ENCODE measurements at regions not wholly inside any gene's neighbourhood (a gene's known extent, or its start where the extent isn't known, plus 50 kb on each side); places are given as distances from the start of the nearest gene placed in this dataset.

DNA sequence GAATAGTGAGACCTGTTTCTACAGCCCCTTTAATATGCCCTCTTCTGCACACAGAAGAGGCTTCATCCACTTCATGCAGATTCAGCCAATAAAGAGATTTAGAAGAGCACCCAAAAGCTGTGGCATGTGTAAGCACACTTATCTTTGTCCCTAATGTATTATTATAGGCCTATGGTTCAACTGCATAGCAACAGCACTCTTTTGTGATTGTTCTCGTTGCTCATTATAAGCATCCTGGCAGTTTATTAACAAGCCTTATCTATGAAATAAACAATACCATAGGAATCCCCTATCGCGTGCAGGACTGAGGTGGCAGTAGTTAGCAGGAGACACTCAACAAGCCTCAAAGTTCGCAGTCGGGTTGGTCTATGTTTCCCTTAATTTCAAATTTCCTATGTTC lies 138.5 kb upstream of the BEND6 start:
- Histone ChIP-seq H4K20me1 (ENCODE audit: control insufficient read depth, extremely low read depth, insufficient read depth, low read length) (no peaks in the 10 kb centered on the region), H2AFZ (ENCODE audit: control insufficient read depth, low read length) (no peak overlapping the region), H3K9me3 (ENCODE audit: control insufficient read depth, low read depth, low read length) (no peaks in the 10 kb centered on the region), H3K79me2 (ENCODE audit: control insufficient read depth, insufficient read depth, low read length) (peaks cover 3% of the 10 kb centered on the region), H3K9me1 (ENCODE audit: control insufficient read depth, extremely low read depth, insufficient read depth, low read length) (no peaks in the 10 kb centered on the region), H3K4me3 (ENCODE audit: control insufficient read depth in 2 of 3, extremely low read depth in 1 of 3, insufficient read depth in 2 of 3, low read depth in 1 of 3, low read length in 3 of 3) (no peak overlapping the region), H3K4me1 (ENCODE audit: control insufficient read depth, extremely low read depth, insufficient read depth, low read length) (no peaks in the 10 kb centered on the region), H3K4me2 (ENCODE audit: control insufficient read depth, extremely low read depth, insufficient read depth, low read depth, low read length) (no peak overlapping the region), H3K27ac (ENCODE audit: control insufficient read depth, insufficient read depth, low read length) (no peak overlapping the region), H3K9ac (ENCODE audit: control insufficient read depth, extremely low read depth, insufficient read depth, low read length) (no peak overlapping the region), H3K27me3 (ENCODE audit: control insufficient read depth, extremely low read depth, insufficient read depth, low read length) (no peaks in the 10 kb centered on the region), H3K36me3 (ENCODE audit: control insufficient read depth in 2 of 2, extremely low read depth in 1 of 2, insufficient read depth in 2 of 2, low read length in 2 of 2) (no peaks in the 10 kb centered on the region)
- FAIRE-seq = no peak
- dilution Hi-C loops (cut with MboI; ENCODE audit: extremely low pct_ligation_motif_present, low sequenced_read_pairs) = no loop called here
- TF ChIP-seq EZH2 (IDR thresholded peaks at IDR 0.05; ENCODE audit: low read length) = no peak
- TF ChIP-seq, protein P1, sequence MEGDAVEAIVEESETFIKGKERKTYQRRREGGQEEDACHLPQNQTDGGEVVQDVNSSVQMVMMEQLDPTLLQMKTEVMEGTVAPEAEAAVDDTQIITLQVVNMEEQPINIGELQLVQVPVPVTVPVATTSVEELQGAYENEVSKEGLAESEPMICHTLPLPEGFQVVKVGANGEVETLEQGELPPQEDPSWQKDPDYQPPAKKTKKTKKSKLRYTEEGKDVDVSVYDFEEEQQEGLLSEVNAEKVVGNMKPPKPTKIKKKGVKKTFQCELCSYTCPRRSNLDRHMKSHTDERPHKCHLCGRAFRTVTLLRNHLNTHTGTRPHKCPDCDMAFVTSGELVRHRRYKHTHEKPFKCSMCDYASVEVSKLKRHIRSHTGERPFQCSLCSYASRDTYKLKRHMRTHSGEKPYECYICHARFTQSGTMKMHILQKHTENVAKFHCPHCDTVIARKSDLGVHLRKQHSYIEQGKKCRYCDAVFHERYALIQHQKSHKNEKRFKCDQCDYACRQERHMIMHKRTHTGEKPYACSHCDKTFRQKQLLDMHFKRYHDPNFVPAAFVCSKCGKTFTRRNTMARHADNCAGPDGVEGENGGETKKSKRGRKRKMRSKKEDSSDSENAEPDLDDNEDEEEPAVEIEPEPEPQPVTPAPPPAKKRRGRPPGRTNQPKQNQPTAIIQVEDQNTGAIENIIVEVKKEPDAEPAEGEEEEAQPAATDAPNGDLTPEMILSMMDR (optimal IDR thresholded peaks at IDR 0.05 in 1 of 3, IDR thresholded peaks at IDR 0.05 in 1 of 3, conservative IDR thresholded peaks at IDR 0.05 in 1 of 3; ENCODE audit: extremely low read depth in 1 of 3, insufficient read depth in 2 of 3, low read length in 3 of 3) = no peak
- no peak for DNase-seq (ENCODE audit: low read depth, low spot score)

DNA sequence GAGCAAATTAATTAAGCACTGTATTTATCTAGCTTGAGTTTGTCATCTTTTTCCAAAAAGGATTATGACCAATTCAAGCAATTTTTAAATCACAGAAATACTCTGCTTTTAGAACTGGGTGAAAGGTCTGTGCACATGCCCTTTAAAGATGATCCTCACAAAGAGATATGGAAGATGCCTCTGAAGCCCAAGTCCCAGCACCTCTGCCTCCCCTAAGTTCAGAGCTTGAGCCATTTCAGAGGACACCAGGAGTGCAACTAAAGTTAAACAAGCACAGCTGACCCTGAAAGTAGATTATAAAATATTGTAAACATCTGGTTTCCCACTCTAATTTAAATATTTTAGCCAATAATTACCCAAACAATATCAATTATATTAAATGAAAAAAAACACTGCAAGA lies 139.5 kb upstream of the BEND6 start:
- no peaks in the 10 kb centered on the region for H3K27me3 ChIP-seq (ENCODE audit: control insufficient read depth, extremely low read depth, insufficient read depth, low read length)
- H3K27ac ChIP-seq (ENCODE audit: control insufficient read depth, insufficient read depth, low read length) = no peak overlapping the region
- H3K4me3 ChIP-seq (ENCODE audit: control insufficient read depth in 2 of 3, extremely low read depth in 1 of 3, insufficient read depth in 2 of 3, low read depth in 1 of 3, low read length in 3 of 3) = no peak overlapping the region
- H3K9me3 ChIP-seq (ENCODE audit: control insufficient read depth, low read depth, low read length) = no peaks in the 10 kb centered on the region
- H3K9me1 ChIP-seq (ENCODE audit: control insufficient read depth, extremely low read depth, insufficient read depth, low read length) = no peaks in the 10 kb centered on the region
- H3K4me2 ChIP-seq (ENCODE audit: control insufficient read depth, extremely low read depth, insufficient read depth, low read depth, low read length) = no peak overlapping the region
- no peaks in the 10 kb centered on the region for H3K36me3 ChIP-seq (ENCODE audit: control insufficient read depth in 2 of 2, extremely low read depth in 1 of 2, insufficient read depth in 2 of 2, low read length in 2 of 2)
- no peak for FAIRE-seq
- H3K9ac ChIP-seq (ENCODE audit: control insufficient read depth, extremely low read depth, insufficient read depth, low read length) = no peak overlapping the region
- H2AFZ ChIP-seq (ENCODE audit: control insufficient read depth, low read length) = no peak overlapping the region
- dilution Hi-C loops (cut with MboI; ENCODE audit: extremely low pct_ligation_motif_present, low sequenced_read_pairs) = no loop called here
- H4K20me1 ChIP-seq (ENCODE audit: control insufficient read depth, extremely low read depth, insufficient read depth, low read length) = no peaks in the 10 kb centered on the region
- H3K4me1 ChIP-seq (ENCODE audit: control insufficient read depth, extremely low read depth, insufficient read depth, low read length) = no peaks in the 10 kb centered on the region
- no peak for TF ChIP-seq EZH2 (IDR thresholded peaks at IDR 0.05; ENCODE audit: low read length)
- TF ChIP-seq, protein P1 (optimal IDR thresholded peaks at IDR 0.05 in 1 of 3, IDR thresholded peaks at IDR 0.05 in 1 of 3, conservative IDR thresholded peaks at IDR 0.05 in 1 of 3; ENCODE audit: extremely low read depth in 1 of 3, insufficient read depth in 2 of 3, low read length in 3 of 3) = no peak
- no peaks in the 10 kb centered on the region for H3K79me2 ChIP-seq (ENCODE audit: control insufficient read depth, insufficient read depth, low read length)
- no peak for DNase-seq (ENCODE audit: low read depth, low spot score)
